Endodermal cell (in vitro differentiated cells): ENCODE measurements at regions not wholly inside any gene's neighbourhood (a gene's known extent, or its start where the extent isn't known, plus 50 kb on each side); places are given as distances from the start of the nearest gene placed in this dataset.

ENCODE experiments used
- DNase-seq: peaks from one replicate; pipeline ENCODE4 v3.0.0-alpha.2; 2017
- H3K27ac ChIP-seq: 2 replicates; pipeline ENCODE4 v1.5.1; 2013; ENCODE audit warnings: mild to moderate bottlenecking, low read depth, low read length, moderate library complexity
- H3K27me3 ChIP-seq: 2 replicates; pipeline ENCODE4 v1.6.1; 2013; ENCODE audit warnings: mild to moderate bottlenecking, low read length, moderate library complexity; ENCODE audit not compliant: insufficient read depth, control insufficient read depth, poor library complexity, severe bottlenecking
- H3K36me3 ChIP-seq: 2 replicates; pipeline ENCODE4 v1.7.0; 2013; ENCODE audit warnings: mild to moderate bottlenecking, low read length, moderate library complexity; ENCODE audit not compliant: control insufficient read depth, insufficient read depth
- H3K4me1 ChIP-seq: one replicate; pipeline ENCODE4 v1.7.0; 2013; ENCODE audit warnings: low read length; ENCODE audit not compliant: control insufficient read depth, insufficient read depth
- H3K4me3 ChIP-seq: 2 replicates; pipeline ENCODE4 v1.5.1; 2013; ENCODE audit warnings: mild to moderate bottlenecking, low read length, moderate library complexity
- H3K9ac ChIP-seq: 2 replicates; pipeline ENCODE4 v1.6.1; 2013; ENCODE audit warnings: mild to moderate bottlenecking, low read length, moderate library complexity; ENCODE audit not compliant: poor library complexity, severe bottlenecking; ENCODE audit errors: extremely low read depth
- H3K9me3 ChIP-seq: 2 replicates; pipeline ENCODE4 v1.6.1; 2013; ENCODE audit warnings: mild to moderate bottlenecking, low read length, moderate library complexity; ENCODE audit not compliant: control insufficient read depth
- H3K27ac Mint-ChIP-seq: 2 replicates; pipeline ENCODE4 v1.8.0; 2020; ENCODE audit warnings: mixed read lengths
- H3K27me3 Mint-ChIP-seq: 2 replicates; pipeline ENCODE4 v1.8.0; 2021; ENCODE audit warnings: mild to moderate bottlenecking, mixed read lengths; ENCODE audit not compliant: insufficient read depth
- H3K36me3 Mint-ChIP-seq: 2 replicates; pipeline ENCODE4 v1.8.0; 2020; ENCODE audit warnings: low read depth, mixed read lengths
- H3K4me1 Mint-ChIP-seq: 2 replicates; pipeline ENCODE4 v1.8.0; 2020; ENCODE audit warnings: mixed read lengths
- H3K4me3 Mint-ChIP-seq: 2 replicates; pipeline ENCODE4 v1.8.0; 2020; ENCODE audit warnings: mild to moderate bottlenecking, moderate library complexity, mixed read lengths
- H3K9me3 Mint-ChIP-seq: 2 replicates; pipeline ENCODE4 v1.8.0; 2020; ENCODE audit warnings: mild to moderate bottlenecking, mixed read lengths
- WGBS, 2 experiments: methylation state at CpG; one replicate each; pipeline versions ENCODE4 v1.1.5 to v1.1.7; 2013; ENCODE audit warnings: missing lambda C conversion rate in 2 of 2, mixed read lengths in 1 of 2; ENCODE audit not compliant: insufficient coverage in 1 of 2, insufficient read length in 1 of 2; 5-methylcytosine and 5-hydroxymethylcytosine counted together
- TF ChIP-seq, protein P1 (sequence below): fragments of 200-600 bp; sonication (generic); conservative IDR thresholded peaks from 2 replicates; pipeline ENCODE4 v1.5.0; 2021; ENCODE audit warnings: antibody characterized with exemption, mild to moderate bottlenecking

DNA sequence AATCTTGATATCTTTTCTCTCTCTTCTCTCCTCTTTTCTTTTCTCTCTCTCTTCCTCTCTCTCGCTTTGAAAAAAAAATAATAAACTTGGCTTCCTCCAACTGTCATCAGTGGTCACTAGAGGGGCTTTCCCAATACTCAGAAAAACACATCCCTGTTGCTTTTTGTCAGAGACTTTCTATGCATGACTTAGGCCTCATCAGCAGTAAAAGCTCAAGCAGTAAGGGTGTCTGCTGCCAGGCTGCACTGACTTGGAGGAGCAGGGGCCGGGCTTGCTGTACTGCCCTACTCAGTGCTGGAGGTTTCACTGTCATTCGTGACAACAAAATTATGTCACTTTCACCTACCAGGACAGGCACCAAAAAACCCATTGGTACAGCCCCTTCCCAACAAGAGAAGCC, 272.0 kb downstream of the ADGB start:
- Mint-ChIP-seq H3K4me3 (no peak overlapping the region), H3K27me3 (no peaks in the 10 kb centered on the region), H3K9me3 (no peaks in the 10 kb centered on the region), H3K27ac (no peak overlapping the region), H3K36me3 (no peaks in the 10 kb centered on the region), H3K4me1 (peaks cover 4% of the 10 kb centered on the region)
- TF ChIP-seq, protein P1, sequence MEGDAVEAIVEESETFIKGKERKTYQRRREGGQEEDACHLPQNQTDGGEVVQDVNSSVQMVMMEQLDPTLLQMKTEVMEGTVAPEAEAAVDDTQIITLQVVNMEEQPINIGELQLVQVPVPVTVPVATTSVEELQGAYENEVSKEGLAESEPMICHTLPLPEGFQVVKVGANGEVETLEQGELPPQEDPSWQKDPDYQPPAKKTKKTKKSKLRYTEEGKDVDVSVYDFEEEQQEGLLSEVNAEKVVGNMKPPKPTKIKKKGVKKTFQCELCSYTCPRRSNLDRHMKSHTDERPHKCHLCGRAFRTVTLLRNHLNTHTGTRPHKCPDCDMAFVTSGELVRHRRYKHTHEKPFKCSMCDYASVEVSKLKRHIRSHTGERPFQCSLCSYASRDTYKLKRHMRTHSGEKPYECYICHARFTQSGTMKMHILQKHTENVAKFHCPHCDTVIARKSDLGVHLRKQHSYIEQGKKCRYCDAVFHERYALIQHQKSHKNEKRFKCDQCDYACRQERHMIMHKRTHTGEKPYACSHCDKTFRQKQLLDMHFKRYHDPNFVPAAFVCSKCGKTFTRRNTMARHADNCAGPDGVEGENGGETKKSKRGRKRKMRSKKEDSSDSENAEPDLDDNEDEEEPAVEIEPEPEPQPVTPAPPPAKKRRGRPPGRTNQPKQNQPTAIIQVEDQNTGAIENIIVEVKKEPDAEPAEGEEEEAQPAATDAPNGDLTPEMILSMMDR = no peak
- Histone ChIP-seq H3K27me3 (no peaks in the 10 kb centered on the region), H3K9ac (no peak overlapping the region), H3K36me3 (no peaks in the 10 kb centered on the region), H3K9me3 (no peaks in the 10 kb centered on the region), H3K4me1 (no peaks in the 10 kb centered on the region), H3K27ac (no peak overlapping the region), H3K4me3 (no peak overlapping the region)
- DNase-seq = no peak
- WGBS, 2 experiments = 92 to 100% methylated on average over 1 to 3 of the region's 3 CpGs

DNA sequence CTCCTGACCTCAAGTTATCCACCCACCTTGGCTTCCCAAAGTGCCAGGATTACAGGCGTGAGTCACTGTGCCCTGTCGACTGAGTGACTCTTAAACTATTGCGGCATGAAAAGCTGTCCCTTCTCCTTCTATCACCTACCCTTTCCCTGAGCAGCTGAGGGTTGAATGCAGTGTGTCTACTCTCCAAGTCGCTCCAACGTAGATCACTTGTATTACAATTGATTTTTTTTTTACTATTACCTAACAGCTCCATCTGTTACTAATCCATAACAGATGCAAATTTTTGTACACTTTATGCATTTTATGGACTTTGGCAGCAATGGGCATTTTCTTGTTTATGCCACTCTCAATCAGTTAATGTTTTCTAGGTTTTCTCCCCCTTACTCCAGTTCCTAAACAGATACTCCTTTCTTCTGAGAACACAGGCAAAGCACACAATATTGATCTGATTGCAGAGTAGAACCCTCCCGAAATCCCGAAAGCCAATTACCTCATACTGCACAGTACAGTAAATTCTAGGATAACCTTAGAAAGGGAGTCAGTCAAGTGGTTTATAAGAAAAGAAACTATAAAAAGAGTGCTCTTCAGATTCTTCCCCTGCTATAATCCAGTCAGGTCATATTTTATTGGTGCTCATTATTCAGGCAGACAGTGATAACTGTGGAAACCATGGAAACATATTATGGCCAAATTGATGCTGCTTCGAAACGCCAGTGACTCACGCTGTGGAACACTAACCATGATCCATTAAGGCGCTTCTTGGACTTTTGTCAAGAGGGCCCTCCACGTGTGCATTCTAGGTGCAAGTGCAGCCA, 273.0 kb downstream of the ADGB start:
- Histone ChIP-seq H3K9me3 (no peaks in the 10 kb centered on the region), H3K9ac (no peak overlapping the region), H3K36me3 (no peaks in the 10 kb centered on the region), H3K27me3 (no peaks in the 10 kb centered on the region), H3K27ac (no peak overlapping the region), H3K4me1 (peaks cover 4% of the 10 kb centered on the region), H3K4me3 (no peak overlapping the region)
- 84 to 94% methylated on average over 7 to 12 of the region's 12 CpGs for WGBS, 2 experiments
- no peaks in the 10 kb centered on the region for H3K9me3 Mint-ChIP-seq
- no peak overlapping the region for H3K27ac Mint-ChIP-seq
- H3K4me3 Mint-ChIP-seq = no peak overlapping the region
- H3K27me3 Mint-ChIP-seq = no peaks in the 10 kb centered on the region
- peaks cover 15% of the 10 kb centered on the region for H3K4me1 Mint-ChIP-seq
- TF ChIP-seq, protein P1 = no peak
- no peak for DNase-seq
- no peaks in the 10 kb centered on the region for H3K36me3 Mint-ChIP-seq

DNA sequence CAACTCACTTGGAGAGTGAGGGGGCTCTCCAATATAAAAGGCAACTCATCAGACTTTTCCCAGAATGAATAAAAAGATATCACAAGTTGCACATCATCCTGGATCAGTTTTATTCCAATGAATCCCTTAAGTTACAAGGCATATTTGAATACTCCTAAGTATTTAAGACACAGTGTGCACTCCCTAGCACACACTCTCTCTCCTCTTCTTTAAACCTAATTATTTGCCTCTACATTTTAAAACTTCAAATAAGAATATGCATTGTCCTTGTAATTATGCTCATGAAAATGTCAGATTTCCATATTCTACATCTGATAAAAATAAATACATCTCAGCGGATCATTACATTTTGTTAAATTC, 273.6 kb downstream of the ADGB start:
- Histone ChIP-seq H3K4me1 (peaks cover 6% of the 10 kb centered on the region), H3K27me3 (no peaks in the 10 kb centered on the region), H3K27ac (no peak overlapping the region), H3K36me3 (no peaks in the 10 kb centered on the region), H3K9me3 (no peaks in the 10 kb centered on the region), H3K4me3 (no peak overlapping the region), H3K9ac (no peak overlapping the region)
- no peak overlapping the region for H3K27ac Mint-ChIP-seq
- WGBS, 2 experiments = 93 to 100% methylated on average over 1 of the region's 1 CpG
- no peaks in the 10 kb centered on the region for H3K36me3 Mint-ChIP-seq
- DNase-seq = no peak
- no peak overlapping the region for H3K4me3 Mint-ChIP-seq
- H3K9me3 Mint-ChIP-seq = no peaks in the 10 kb centered on the region
- H3K4me1 Mint-ChIP-seq = peaks cover 17% of the 10 kb centered on the region
- H3K27me3 Mint-ChIP-seq = no peaks in the 10 kb centered on the region
- TF ChIP-seq, protein P1 = no peak
